ENCODE measurements at regions not wholly inside any gene's neighbourhood (a gene's known extent, or its start where the extent isn't known, plus 50 kb on each side); places are given as distances from the start of the nearest gene placed in this dataset.

DNA sequence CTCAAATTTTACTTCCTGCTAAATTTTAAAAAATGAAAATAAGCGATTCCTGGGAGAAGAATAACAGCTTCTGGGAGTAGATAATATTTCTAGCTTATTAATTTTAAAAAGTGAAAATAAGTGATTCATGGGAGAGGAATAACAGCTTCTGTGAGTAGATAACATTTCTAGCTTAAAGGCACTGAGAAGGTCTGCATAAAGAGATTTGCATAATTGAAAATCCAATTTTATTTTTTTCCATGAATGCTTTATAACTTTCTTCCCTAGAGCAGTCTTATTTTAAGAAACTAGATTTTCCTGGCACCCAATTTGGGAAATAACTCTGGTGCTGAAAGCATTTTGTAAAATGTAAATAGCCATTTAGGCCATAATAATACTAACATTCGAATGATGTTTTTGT is 65.9 kb upstream of the ASTN2 start:
- H3K4me3 ChIP-seq: no peak overlapping the region
- no peaks in the 10 kb centered on the region for H3K36me3 ChIP-seq
- H3K9me3 ChIP-seq: no peaks in the 10 kb centered on the region
- TF ChIP-seq CTCF (IDR thresholded peaks at IDR 0.05): no peak
- no peak overlapping the region for H3K27ac ChIP-seq
- DNase-seq (ENCODE audit: low spot score): no peak
- H3K4me1 ChIP-seq: no peaks in the 10 kb centered on the region
- no peaks in the 10 kb centered on the region for H3K27me3 ChIP-seq

DNA sequence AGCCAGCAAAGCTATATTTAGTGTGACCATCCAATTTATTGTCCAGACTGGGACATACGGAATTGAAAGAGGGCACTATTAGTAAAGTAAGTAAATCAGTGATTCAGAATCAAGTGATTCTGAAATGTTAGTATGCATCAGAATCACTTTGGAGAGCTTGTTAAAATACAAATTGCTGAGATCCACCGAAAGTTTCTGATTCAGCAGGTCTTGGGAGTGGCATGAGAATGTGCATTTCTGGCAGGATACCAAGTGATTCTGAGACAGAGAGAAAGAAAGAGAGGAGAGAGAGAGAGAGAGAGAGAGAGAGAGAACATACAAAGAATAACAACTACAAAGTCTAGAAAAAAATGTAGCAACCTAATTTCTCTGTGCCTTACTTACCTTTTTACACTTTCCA is 65.4 kb upstream of the ASTN2 start:
- Histone ChIP-seq H3K27me3 (no peaks in the 10 kb centered on the region), H3K27ac (no peak overlapping the region), H3K4me1 (no peaks in the 10 kb centered on the region), H3K36me3 (no peaks in the 10 kb centered on the region), H3K9me3 (no peaks in the 10 kb centered on the region), H3K4me3 (no peak overlapping the region)
- no peak for DNase-seq (ENCODE audit: low spot score)
- TF ChIP-seq CTCF (IDR thresholded peaks at IDR 0.05): no peak

- Histone ChIP-seq H3K4me3 (no peak overlapping the region), H3K27ac (no peak overlapping the region), H3K4me1 (no peaks in the 10 kb centered on the region), H3K9me3 (no peaks in the 10 kb centered on the region), H3K36me3 (no peaks in the 10 kb centered on the region), H3K27me3 (no peaks in the 10 kb centered on the region)
- DNase-seq (ENCODE audit: low spot score): no peak
- no peak for TF ChIP-seq CTCF (IDR thresholded peaks at IDR 0.05)
Observed at GRCh38 chr9:117473293-117473692, 58.4 kb upstream of the ASTN2 start.

- Histone ChIP-seq H3K27ac (no peak overlapping the region), H3K36me3 (no peaks in the 10 kb centered on the region), H3K27me3 (no peaks in the 10 kb centered on the region), H3K9me3 (no peaks in the 10 kb centered on the region), H3K4me1 (no peaks in the 10 kb centered on the region), H3K4me3 (no peak overlapping the region)
- TF ChIP-seq CTCF (IDR thresholded peaks at IDR 0.05): no peak
- no peak for DNase-seq (ENCODE audit: low spot score)
Observed at GRCh38 chr9:117470902-117471301, 56.0 kb upstream of the ASTN2 start.

DNA sequence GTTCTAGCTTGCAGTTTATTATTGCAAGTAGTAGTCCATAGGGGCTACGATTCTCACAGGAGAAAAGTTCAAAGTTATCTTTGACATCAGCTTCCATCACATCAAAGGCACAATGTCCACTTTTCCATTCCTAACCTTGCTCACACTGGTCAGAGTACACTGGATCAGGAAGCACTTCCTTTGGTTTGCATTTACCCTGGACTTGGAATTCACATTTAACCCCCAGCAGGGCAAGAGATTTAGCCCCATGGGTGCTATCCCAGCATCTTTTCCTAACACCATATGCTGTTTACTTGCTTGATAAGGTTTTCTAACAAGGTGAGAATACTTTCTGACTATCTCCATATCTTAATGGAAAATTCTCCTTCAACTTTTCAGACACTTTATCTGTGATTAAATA is 55.6 kb upstream of the ASTN2 start:
- no peaks in the 10 kb centered on the region for H3K9me3 ChIP-seq
- no peaks in the 10 kb centered on the region for H3K4me1 ChIP-seq
- no peak for DNase-seq (ENCODE audit: low spot score)
- no peak for TF ChIP-seq CTCF (IDR thresholded peaks at IDR 0.05)
- no peaks in the 10 kb centered on the region for H3K36me3 ChIP-seq
- H3K27ac ChIP-seq: no peak overlapping the region
- H3K27me3 ChIP-seq: no peaks in the 10 kb centered on the region
- no peak overlapping the region for H3K4me3 ChIP-seq

DNA sequence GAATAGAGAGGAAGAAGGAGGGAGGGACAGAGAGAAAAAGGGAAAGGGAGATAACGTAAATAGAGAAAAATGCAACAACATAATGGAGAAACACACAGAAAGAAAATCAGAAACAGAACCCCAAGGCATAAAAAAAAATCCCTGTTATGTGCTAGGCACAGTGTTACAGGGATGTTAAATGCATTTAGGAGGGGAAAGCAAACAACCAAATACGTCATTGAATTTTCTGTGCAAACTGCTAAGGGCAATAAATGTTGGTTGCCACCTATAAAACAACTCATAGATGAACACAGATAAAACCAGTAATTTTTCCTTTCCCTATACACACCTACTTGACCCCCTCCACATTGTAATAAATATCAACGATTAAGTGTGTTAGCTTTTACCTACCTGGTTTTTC is 51.3 kb upstream of the ASTN2 start:
- no peaks in the 10 kb centered on the region for H3K4me1 ChIP-seq
- no peaks in the 10 kb centered on the region for H3K9me3 ChIP-seq
- H3K4me3 ChIP-seq: no peak overlapping the region
- H3K27me3 ChIP-seq: no peaks in the 10 kb centered on the region
- TF ChIP-seq CTCF (IDR thresholded peaks at IDR 0.05): no peak
- H3K27ac ChIP-seq: no peak overlapping the region
- H3K36me3 ChIP-seq: no peaks in the 10 kb centered on the region
- no peak for DNase-seq (ENCODE audit: low spot score)

Measured in right atrium auricular region (tissue), 2 donors.